Activated CD8-positive, alpha-beta T cell treated with anti-CD3 and anti-CD28 coated beads for 36 hours (primary cell): ENCODE measurements at regions not wholly inside any gene's neighbourhood (a gene's known extent, or its start where the extent isn't known, plus 50 kb on each side); places are given as distances from the start of the nearest gene placed in this dataset.

Experiments
- ATAC-seq: fragments of 200-7000 bp; cut with Tn5 transposase; one replicate; pipeline ENCODE4 v1.10.0; 2021; ENCODE audit warnings: mild to moderate bottlenecking, moderate library complexity
- CTCF ChIA-PET: fragments of 350-600 bp; sonication (Branson Sonifier 250); formaldehyde crosslinking; loops from one replicate; lab custom pipeline; 2021; ENCODE audit warnings: antibody characterized with exemption; lab: Charles Lee
- POLR2A ChIA-PET: fragments of 350-600 bp; sonication (Branson Sonifier 250); formaldehyde crosslinking; loops from one replicate; lab custom pipeline; 2021; ENCODE audit warnings: antibody characterized with exemption; lab: Charles Lee
- DNase-seq: peaks from one replicate; pipeline ENCODE4 v3.0.0-alpha.2; 2020
- H3K27ac Mint-ChIP-seq: one replicate; pipeline ENCODE4 v1.8.0; 2021; ENCODE audit warnings: mild to moderate bottlenecking, mixed read lengths
- H3K27me3 Mint-ChIP-seq: one replicate; pipeline ENCODE4 v1.8.0; 2021; ENCODE audit warnings: mixed read lengths
- H3K36me3 Mint-ChIP-seq: one replicate; pipeline ENCODE4 v1.8.0; 2021; ENCODE audit warnings: low read depth, mixed read lengths
- H3K4me1 Mint-ChIP-seq: one replicate; pipeline ENCODE4 v1.8.0; 2021; ENCODE audit warnings: low read depth, mixed read lengths
- H3K4me3 Mint-ChIP-seq: one replicate; pipeline ENCODE4 v1.8.0; 2021; ENCODE audit warnings: mild to moderate bottlenecking, moderate library complexity, mixed read lengths
- H3K9me3 Mint-ChIP-seq: one replicate; pipeline ENCODE4 v1.8.0; 2021; ENCODE audit warnings: mixed read lengths
- intact Hi-C: fragments of 100-400 bp; cut with micrococcal nuclease; formaldehyde crosslinking; loops from one replicate; pipeline ENCODE4 v1.10.0; 2022
- TF ChIP-seq, protein P1 (sequence below): fragments of 200-600 bp; IDR thresholded peaks from one replicate; pipeline ENCODE4 v1.8.0; 2022; ENCODE audit warnings: antibody characterized with exemption, mild to moderate bottlenecking

DNA sequence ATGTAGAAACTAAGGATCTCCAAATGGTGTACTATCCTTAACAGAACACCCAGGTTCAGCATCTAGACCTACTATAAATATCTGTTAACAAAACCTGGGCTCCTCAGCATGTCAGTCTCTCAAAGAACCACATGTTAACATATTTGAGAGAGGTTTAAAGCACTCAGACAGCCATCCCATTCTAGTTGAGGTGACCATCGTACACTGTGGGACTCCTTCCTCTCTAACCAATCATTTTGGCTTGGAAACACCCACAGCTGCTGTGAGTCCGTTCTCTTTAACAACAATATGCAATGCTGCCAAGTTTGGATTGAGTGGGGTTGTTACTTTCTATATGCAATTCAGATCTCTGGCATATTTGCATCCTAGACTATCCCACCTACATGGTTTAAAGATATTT, 105.8 kb downstream of the MRPL39 start:
- ChIA-PET POLR2A (interaction anchor here (0.7 to 1.4 kb wide), 4 partner anchors 11 to 76 kb away, joined by 3 to 9 read pairs (median 6); no protein-coding TSS in a partner anchor), CTCF (interaction anchor here (1.0 to 2.7 kb wide), 3 partner anchors 10 to 79 kb away, joined by 3 to 14 read pairs (median 3); no protein-coding TSS in a partner anchor)
- DNase-seq (no peak), ATAC-seq (peak; percentile 1)
- H3K36me3 Mint-ChIP-seq: peaks cover 83% of the 10 kb centered on the region
- peak overlapping the region; percentile 99 for H3K27ac Mint-ChIP-seq
- no peaks in the 10 kb centered on the region for H3K27me3 Mint-ChIP-seq
- H3K9me3 Mint-ChIP-seq: peaks cover 40% of the 10 kb centered on the region
- peaks cover 68% of the 10 kb centered on the region for H3K4me1 Mint-ChIP-seq
- intact Hi-C loops: loop anchor here (5.0 kb wide), 2 partner anchors 39 to 79 kb away; no protein-coding TSS in a partner anchor
- TF ChIP-seq, protein P1, sequence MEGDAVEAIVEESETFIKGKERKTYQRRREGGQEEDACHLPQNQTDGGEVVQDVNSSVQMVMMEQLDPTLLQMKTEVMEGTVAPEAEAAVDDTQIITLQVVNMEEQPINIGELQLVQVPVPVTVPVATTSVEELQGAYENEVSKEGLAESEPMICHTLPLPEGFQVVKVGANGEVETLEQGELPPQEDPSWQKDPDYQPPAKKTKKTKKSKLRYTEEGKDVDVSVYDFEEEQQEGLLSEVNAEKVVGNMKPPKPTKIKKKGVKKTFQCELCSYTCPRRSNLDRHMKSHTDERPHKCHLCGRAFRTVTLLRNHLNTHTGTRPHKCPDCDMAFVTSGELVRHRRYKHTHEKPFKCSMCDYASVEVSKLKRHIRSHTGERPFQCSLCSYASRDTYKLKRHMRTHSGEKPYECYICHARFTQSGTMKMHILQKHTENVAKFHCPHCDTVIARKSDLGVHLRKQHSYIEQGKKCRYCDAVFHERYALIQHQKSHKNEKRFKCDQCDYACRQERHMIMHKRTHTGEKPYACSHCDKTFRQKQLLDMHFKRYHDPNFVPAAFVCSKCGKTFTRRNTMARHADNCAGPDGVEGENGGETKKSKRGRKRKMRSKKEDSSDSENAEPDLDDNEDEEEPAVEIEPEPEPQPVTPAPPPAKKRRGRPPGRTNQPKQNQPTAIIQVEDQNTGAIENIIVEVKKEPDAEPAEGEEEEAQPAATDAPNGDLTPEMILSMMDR: no peak
- H3K4me3 Mint-ChIP-seq: peak overlapping the region; percentile 50

DNA sequence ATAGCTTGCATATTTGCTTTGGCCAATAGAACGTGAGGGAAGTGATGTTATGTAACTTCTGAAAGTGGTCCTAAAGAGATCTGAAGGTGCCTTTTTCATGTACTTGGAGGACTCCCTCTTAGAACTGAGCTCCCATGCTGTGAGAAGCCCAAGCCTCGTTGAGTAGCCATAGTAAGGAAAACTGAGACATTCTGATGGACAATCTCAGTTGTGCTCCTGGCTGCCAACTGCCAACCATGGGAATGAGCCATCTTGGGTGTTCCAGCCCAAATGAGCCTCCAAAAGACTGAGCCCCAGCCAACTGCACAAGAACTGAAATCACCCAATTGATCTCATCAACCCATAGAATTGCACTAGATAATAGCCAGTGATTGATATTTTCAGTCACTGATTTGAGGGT, 106.7 kb downstream of the MRPL39 start:
- Mint-ChIP-seq H3K9me3 (peaks cover 40% of the 10 kb centered on the region), H3K36me3 (peaks cover 88% of the 10 kb centered on the region), H3K27ac (peak overlapping the region; percentile 78), H3K27me3 (no peaks in the 10 kb centered on the region), H3K4me1 (peaks cover 63% of the 10 kb centered on the region), H3K4me3 (peak overlapping the region; percentile 9)
- TF ChIP-seq, protein P1: no peak
- no peak for ATAC-seq
- DNase-seq: no peak
- CTCF ChIA-PET: interaction anchor here (0.9 to 2.7 kb wide), 4 partner anchors 10 to 15 kb away, joined by 3 to 14 read pairs (median 4); no protein-coding TSS in a partner anchor
- intact Hi-C loops: loop anchor here (5.0 kb wide), 2 partner anchors 38 to 78 kb away; no protein-coding TSS in a partner anchor
- POLR2A ChIA-PET: interaction anchor here (0.7 to 2.2 kb wide), 6 partner anchors 10 to 79 kb away, joined by 3 to 9 read pairs (median 8); no protein-coding TSS in a partner anchor

- ChIA-PET POLR2A (interaction anchor here (0.7 to 2.1 kb wide), 7 partner anchors 36 to 79 kb away, joined by 3 to 13 read pairs (median 5); no protein-coding TSS in a partner anchor), CTCF (no interaction called here)
- intact Hi-C loops: no loop called here
- H3K27ac Mint-ChIP-seq: no peak overlapping the region
- peaks cover 75% of the 10 kb centered on the region for H3K36me3 Mint-ChIP-seq
- ATAC-seq (no peak), DNase-seq (no peak)
- TF ChIP-seq, protein P1: no peak
- H3K27me3 Mint-ChIP-seq: no peaks in the 10 kb centered on the region
- no peak overlapping the region for H3K4me3 Mint-ChIP-seq
- peaks cover 40% of the 10 kb centered on the region for H3K4me1 Mint-ChIP-seq
- peaks cover 26% of the 10 kb centered on the region for H3K9me3 Mint-ChIP-seq
These were observed 110.3 kb downstream of the MRPL39 start for GRCh38 chr21:25496825-25497482.

DNA sequence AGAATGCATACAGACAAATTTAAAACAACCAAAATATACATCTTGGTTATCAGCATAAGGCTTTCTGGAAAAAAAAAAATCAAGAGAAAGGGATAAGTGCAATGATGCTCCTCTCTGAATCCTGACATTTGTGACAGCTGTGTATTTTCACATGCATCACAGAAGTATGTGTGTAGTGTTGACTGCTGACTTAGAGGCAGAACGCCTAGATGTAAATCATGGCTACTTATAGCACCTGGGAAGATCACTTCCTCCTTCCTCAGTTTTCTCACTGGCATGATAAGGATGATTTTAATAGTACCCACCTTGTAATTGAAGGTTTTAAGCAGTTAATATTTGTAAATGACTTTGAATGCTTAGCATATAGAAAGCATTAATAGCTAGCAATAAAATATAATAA, 112.5 kb downstream of the MRPL39 start:
- TF ChIP-seq, protein P1: no peak
- H3K9me3 Mint-ChIP-seq: peaks cover 20% of the 10 kb centered on the region
- peaks cover 43% of the 10 kb centered on the region for H3K4me1 Mint-ChIP-seq
- DNase-seq (no peak), ATAC-seq (no peak)
- no peak overlapping the region for H3K27ac Mint-ChIP-seq
- H3K27me3 Mint-ChIP-seq: no peaks in the 10 kb centered on the region
- POLR2A ChIA-PET: interaction anchor here (1.8 to 2.3 kb wide), 2 partner anchors 67 to 74 kb away, joined by 4 to 7 read pairs; no protein-coding TSS in a partner anchor
- intact Hi-C loops: no loop called here
- CTCF ChIA-PET: interaction anchor here (1.6 kb wide), 1 partner anchor 13 kb away, joined by 4 read pairs; no protein-coding TSS in a partner anchor
- H3K36me3 Mint-ChIP-seq: peaks cover 72% of the 10 kb centered on the region
- no peak overlapping the region for H3K4me3 Mint-ChIP-seq

DNA sequence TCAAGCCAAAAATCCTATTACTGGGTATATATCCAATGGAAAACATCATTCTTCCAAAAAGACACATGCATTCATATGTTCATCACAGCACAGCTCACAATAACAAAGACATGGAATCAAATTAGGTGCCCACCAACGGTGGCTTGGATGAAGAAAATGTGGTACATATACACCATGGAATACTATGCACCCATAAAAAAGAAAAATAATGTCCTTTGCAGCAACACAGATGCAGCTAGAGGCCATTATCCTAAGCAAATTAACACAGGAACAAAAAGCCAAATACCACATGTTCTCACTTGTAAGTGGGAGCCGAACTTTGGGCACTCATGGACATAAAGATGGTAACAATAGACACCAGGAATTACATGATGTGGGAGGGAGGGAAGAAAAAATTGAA, 113.6 kb downstream of the MRPL39 start:
- no peak for DNase-seq
- intact Hi-C loops: no loop called here
- TF ChIP-seq, protein P1: no peak
- ChIA-PET POLR2A (interaction anchor here (2.3 kb wide), 1 partner anchor 68 kb away, joined by 7 read pairs; no protein-coding TSS in a partner anchor), CTCF (no interaction called here)
- Mint-ChIP-seq H3K36me3 (peaks cover 70% of the 10 kb centered on the region), H3K4me3 (no peak overlapping the region), H3K4me1 (peaks cover 49% of the 10 kb centered on the region), H3K27ac (no peak overlapping the region), H3K9me3 (peaks cover 13% of the 10 kb centered on the region), H3K27me3 (no peaks in the 10 kb centered on the region)
- no peak for ATAC-seq
